ENCODE measurements at regions not wholly inside any gene's neighbourhood (a gene's known extent, or its start where the extent isn't known, plus 50 kb on each side); places are given as distances from the start of the nearest gene placed in this dataset.
A peak's percentile ranks its signal among the peaks of the same experiment; 100 is the strongest.

DNA sequence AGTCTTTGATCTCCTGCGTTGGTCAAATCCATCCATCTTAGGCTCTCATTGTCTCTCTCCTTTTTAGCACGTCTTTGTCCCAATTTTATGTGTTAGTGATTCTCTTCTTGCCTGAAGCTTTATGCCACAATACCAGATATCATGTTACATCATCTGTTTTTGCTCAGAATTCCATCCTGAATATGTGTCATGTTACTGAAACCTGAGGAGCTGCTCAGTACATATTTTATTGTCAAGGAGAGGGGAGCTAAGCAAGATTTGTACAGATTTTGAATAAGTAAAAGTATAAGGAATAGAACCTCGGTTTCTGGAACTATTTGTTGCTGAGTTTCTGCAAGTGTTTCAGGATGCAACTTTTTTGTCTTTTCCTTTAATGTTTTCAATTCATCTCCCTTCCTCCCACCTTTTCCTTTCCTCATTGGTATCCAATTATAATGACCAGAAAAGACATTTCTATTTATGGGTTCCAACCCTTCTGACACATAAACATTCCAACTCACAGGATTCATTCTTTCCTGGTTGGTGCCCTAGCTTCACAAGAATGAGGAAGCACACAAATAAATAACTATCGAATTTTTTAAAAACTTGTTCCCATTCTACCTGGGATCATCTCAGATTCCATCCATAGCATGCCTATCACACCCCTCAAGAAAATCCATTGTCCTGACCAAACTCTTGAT is 291.8 kb downstream of the CRPPA start:
- Histone ChIP-seq H3K4ac (ENCODE audit: low read depth, low read length) (no peak overlapping the region; the same call in 1 of the 2 replicates), H4K20me1 (ENCODE audit: insufficient read depth, low read length) (no peaks in the 10 kb centered on the region), H3K14ac (replicated peaks; ENCODE audit: low read depth, low read length) (peak overlapping the region; percentile 54; the same call in 1 of the 2 replicates), H3K9ac (ENCODE audit: low read depth, low read length) (no peak overlapping the region), H3K27me3 (ENCODE audit: control insufficient read depth, insufficient read depth, low read length) (no peaks in the 10 kb centered on the region), H4K91ac (ENCODE audit: insufficient read depth, low read depth, low read length) (no peak overlapping the region), H2BK5ac (ENCODE audit: low read depth, low read length, poor library complexity, severe bottlenecking) (peak overlapping the region; percentile 82), H3K56ac (ENCODE audit: extremely low read depth, insufficient read depth, low read length) (no peak overlapping the region), H2AFZ (replicated peaks; ENCODE audit: low read length, poor library complexity) (no peak overlapping the region), H2AK5ac (ENCODE audit: low read depth, low read length) (no peak overlapping the region), H3K4me1 (ENCODE audit: control insufficient read depth, insufficient read depth, low read length) (peaks cover 6% of the 10 kb centered on the region), H2BK15ac (ENCODE audit: low read depth, low read length) (no peak overlapping the region), H3K23ac (ENCODE audit: low read depth, low read length) (peak overlapping the region; percentile 54; the same call in 1 of the 2 replicates), H2BK20ac (ENCODE audit: low read depth, low read length) (peak overlapping the region; percentile 68; the same call in 1 of the 2 replicates), H2BK120ac (ENCODE audit: low read depth, low read length) (peak overlapping the region; percentile 84), H3K27ac (ENCODE audit: insufficient read depth, low read length) (no peak overlapping the region), H3K9me1 (ENCODE audit: insufficient read depth, low read length) (no peaks in the 10 kb centered on the region), H3K36me3 (ENCODE audit: control insufficient read depth, insufficient read depth, low read length) (no peaks in the 10 kb centered on the region), H3K79me1 (ENCODE audit: low read depth in 1 of 2, low read length in 2 of 2) (no peaks in the 10 kb centered on the region), H3K18ac (ENCODE audit: low read depth, low read length) (peak overlapping the region; percentile 88; the same call in 1 of the 2 replicates), H2AK9ac (replicated peaks; ENCODE audit: low read depth, low read length, poor library complexity) (no peak overlapping the region), H3K4me2 (ENCODE audit: low read depth, low read length) (peak overlapping the region; percentile 68; the same call in 1 of the 2 replicates), H4K5ac (ENCODE audit: low read depth, low read length) (peak overlapping the region; percentile 53; the same call in 1 of the 2 replicates), H4K8ac (ENCODE audit: low read depth in 2 of 2, low read length in 2 of 2) (peak overlapping the region in 1 of 2 experiments; percentile 67; a peak in 2 of 4 replicates), H3K4me3 (ENCODE audit: insufficient read depth, low read depth, low read length) (no peak overlapping the region), H3K9me3 (ENCODE audit: control insufficient read depth, insufficient read depth, low read length) (no peaks in the 10 kb centered on the region)
- TF ChIP-seq MAZ (IDR thresholded peaks at IDR 0.05; ENCODE audit: borderline replicate concordance, low read depth, low read length) (no peak), FOS (IDR thresholded peaks at IDR 0.05; ENCODE audit: low read depth, low read length) (no peak), MAFK (IDR thresholded peaks at IDR 0.05; ENCODE audit: low read depth, low read length) (no peak), RFX5 (IDR thresholded peaks at IDR 0.05; ENCODE audit: low read depth, low read length) (no peak), CEBPB (IDR thresholded peaks at IDR 0.05; ENCODE audit: low read depth, low read length) (peak; percentile 70), RAD21 (IDR thresholded peaks at IDR 0.05; ENCODE audit: low read length) (no peak)
- intact Hi-C loops (cut with micrococcal nuclease) (no loop called here), dilution Hi-C loops (cut with HindIII; ENCODE audit: low sequenced_read_pairs, unreplicated experiment) (no loop called here), in situ Hi-C loops (cut with MboI; ENCODE audit: low sequenced_read_pairs) (no loop called here)
- BruUV-seq (replicated peaks), result no TSS peak
- ATAC-seq (ENCODE audit: low read depth), result peak; percentile 79
- CTCF ChIA-PET, result no interaction called here
- DNase-seq, result peak; percentile 80
- WGBS, 2 experiments (ENCODE audit: extremely low coverage in 2 of 2, insufficient read length in 1 of 2), result no CpG with 5 or more reads among the region's 4 CpGs
- POLR2A ChIA-PET (ENCODE audit: unreplicated experiment), result interaction anchor here (0.6 kb wide), 1 partner anchor 131 kb away, joined by 3 read pairs; no protein-coding TSS in a partner anchor
